PC-3 (cell line): ENCODE measurements at regions not wholly inside any gene's neighbourhood (a gene's known extent, or its start where the extent isn't known, plus 50 kb on each side); places are given as distances from the start of the nearest gene placed in this dataset.

ENCODE experiments used
- ATAC-seq: fragments of 200-7000 bp; cut with Tn5 transposase; 2 replicates; pipeline ENCODE4 v1.9.1; 2020; ENCODE audit warnings: mild to moderate bottlenecking, moderate library complexity
- BruUV-seq: library from RNA; stranded (reverse); fragments of 400-500 nt; replicated peaks from 2 replicates; lab custom pipeline; 2021; lab: Mats Ljungman, UMichigan
- CTCF ChIA-PET: fragments of 300-600 bp; sonication (Branson Sonifier 250); formaldehyde crosslinking; loops from one replicate; lab custom pipeline; 2022; ENCODE audit warnings: antibody characterized with exemption; lab: Charles Lee
- POLR2A ChIA-PET: fragments of 300-600 bp; sonication (Branson Sonifier 250); formaldehyde crosslinking; loops from one replicate; lab custom pipeline; 2022; ENCODE audit warnings: antibody characterized with exemption; ENCODE audit not compliant: unreplicated experiment; lab: Charles Lee
- DNase-seq: peaks from one replicate; pipeline ENCODE4 v3.0.0-alpha.2; 2015
- H2AFZ ChIP-seq: fragments of 300-600 bp; sonication (generic); 2 replicates; pipeline ENCODE4 v1.6.0; 2016; ENCODE audit warnings: antibody characterized with exemption, low read length
- H3F3A ChIP-seq: fragments of 300-600 bp; sonication (generic); one replicate; pipeline ENCODE4 v1.6.0; 2017; ENCODE audit warnings: antibody characterized with exemption, low read length, control low read depth, mild to moderate bottlenecking; ENCODE audit not compliant: unreplicated experiment
- H3K27ac ChIP-seq: fragments of 300-600 bp; sonication (generic); 2 replicates; pipeline ENCODE4 v1.5.1; 2016; ENCODE audit warnings: mild to moderate bottlenecking, low read length
- H3K27me3 ChIP-seq: fragments of 300-600 bp; sonication (generic); 2 replicates; pipeline ENCODE4 v1.6.1; 2016; ENCODE audit warnings: low read length, mixed read lengths
- H3K36me3 ChIP-seq: fragments of 300-600 bp; sonication (generic); 2 replicates; pipeline ENCODE4 v1.6.1; 2016; ENCODE audit warnings: low read depth, mixed run types, low read length, mixed read lengths
- H3K4me1 ChIP-seq: fragments of 300-600 bp; sonication (generic); 2 replicates; pipeline ENCODE4 v1.5.1; 2016; ENCODE audit warnings: low read length; ENCODE audit not compliant: insufficient read depth
- H3K4me2 ChIP-seq: fragments of 300-600 bp; sonication (generic); 2 replicates; pipeline ENCODE4 v1.6.0; 2016; ENCODE audit warnings: low read length
- H3K4me3 ChIP-seq: fragments of 300-600 bp; sonication (generic); 2 replicates; pipeline ENCODE4 v1.5.1; 2016; ENCODE audit warnings: mild to moderate bottlenecking, low read length, mixed read lengths
- H3K79me2 ChIP-seq: fragments of 300-600 bp; sonication (generic); 2 replicates; pipeline ENCODE4 v1.6.1; 2017; ENCODE audit warnings: low read length, mixed read lengths
- H3K9ac ChIP-seq: fragments of 300-600 bp; sonication (generic); 2 replicates; pipeline ENCODE4 v1.6.0; 2016; ENCODE audit warnings: mild to moderate bottlenecking, low read length
- H3K9me2 ChIP-seq: fragments of 300-600 bp; sonication (generic); replicated peaks from 2 replicates; pipeline ENCODE4 v1.6.1; 2016; ENCODE audit warnings: mixed run types, low read length, mixed read lengths
- H3K9me3 ChIP-seq: fragments of 300-600 bp; sonication (generic); 2 replicates; pipeline ENCODE4 v1.6.1; 2016; ENCODE audit warnings: low read length, mixed read lengths
- H4K20me1 ChIP-seq: fragments of 300-600 bp; sonication (generic); 2 replicates; pipeline ENCODE4 v1.6.1; 2016; ENCODE audit warnings: low read length, mixed read lengths
- EZH2 ChIP-seq: fragments of 300-600 bp; sonication (generic); IDR thresholded peaks from one replicate; pipeline ENCODE4 v1.6.1; 2017; ENCODE audit warnings: antibody characterized with exemption, mild to moderate bottlenecking, low read length; ENCODE audit not compliant: unreplicated experiment
- EZH2phosphoT487 ChIP-seq: fragments of 300-600 bp; sonication (generic); IDR thresholded peaks from 2 replicates; pipeline ENCODE4 v1.6.1; 2018; ENCODE audit warnings: mild to moderate bottlenecking, antibody characterized with exemption, low read length, borderline replicate concordance
- intact Hi-C: fragments of 100-400 bp; cut with micrococcal nuclease; formaldehyde crosslinking; loops from 2 replicates; pipeline ENCODE4 v1.9.0; 2023
- TF ChIP-seq, protein P1 (sequence below): fragments of 300-600 bp; sonication (generic); conservative IDR thresholded peaks from 2 replicates; pipeline ENCODE4 v1.5.1; 2017; ENCODE audit warnings: antibody characterized with exemption, low read depth, mild to moderate bottlenecking, low read length

DNA sequence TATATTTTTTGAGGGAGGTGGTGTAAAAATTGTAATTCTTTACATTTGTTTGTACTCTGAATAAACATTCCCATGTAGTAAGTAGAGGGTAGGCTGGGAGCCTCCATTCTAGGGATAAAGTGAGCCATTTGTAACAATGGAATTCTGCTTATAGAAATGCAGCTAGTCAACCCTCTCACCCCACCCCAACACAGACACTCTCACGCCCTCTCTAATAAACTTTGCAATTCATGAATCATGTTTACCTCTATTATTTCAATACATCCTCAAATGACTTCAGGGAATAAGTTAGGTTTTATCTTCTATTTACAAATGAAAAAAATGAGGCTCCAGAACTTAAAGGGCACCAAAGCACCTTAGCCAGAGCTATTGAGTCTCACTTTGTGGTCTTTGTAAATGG is 56.5 kb upstream of the PDZRN3 start:
- no TSS peak for BruUV-seq
- H3F3A ChIP-seq = no peaks in the 10 kb centered on the region
- H3K79me2 ChIP-seq = no peaks in the 10 kb centered on the region
- peaks cover 5% of the 10 kb centered on the region; the same call in 1 of the 2 replicates for H3K9me3 ChIP-seq
- no peak overlapping the region for H2AFZ ChIP-seq
- H4K20me1 ChIP-seq = no peaks in the 10 kb centered on the region
- intact Hi-C loops = no loop called here
- no peaks in the 10 kb centered on the region for H3K36me3 ChIP-seq
- CTCF ChIA-PET = no interaction called here
- no peak overlapping the region for H3K4me2 ChIP-seq
- no peaks in the 10 kb centered on the region for H3K4me1 ChIP-seq
- no peaks in the 10 kb centered on the region for H3K9me2 ChIP-seq
- no peaks in the 10 kb centered on the region for H3K27me3 ChIP-seq
- H3K9ac ChIP-seq = no peak overlapping the region
- DNase-seq (no peak), ATAC-seq (no peak)
- no peak overlapping the region for H3K27ac ChIP-seq
- TF ChIP-seq, protein P1, sequence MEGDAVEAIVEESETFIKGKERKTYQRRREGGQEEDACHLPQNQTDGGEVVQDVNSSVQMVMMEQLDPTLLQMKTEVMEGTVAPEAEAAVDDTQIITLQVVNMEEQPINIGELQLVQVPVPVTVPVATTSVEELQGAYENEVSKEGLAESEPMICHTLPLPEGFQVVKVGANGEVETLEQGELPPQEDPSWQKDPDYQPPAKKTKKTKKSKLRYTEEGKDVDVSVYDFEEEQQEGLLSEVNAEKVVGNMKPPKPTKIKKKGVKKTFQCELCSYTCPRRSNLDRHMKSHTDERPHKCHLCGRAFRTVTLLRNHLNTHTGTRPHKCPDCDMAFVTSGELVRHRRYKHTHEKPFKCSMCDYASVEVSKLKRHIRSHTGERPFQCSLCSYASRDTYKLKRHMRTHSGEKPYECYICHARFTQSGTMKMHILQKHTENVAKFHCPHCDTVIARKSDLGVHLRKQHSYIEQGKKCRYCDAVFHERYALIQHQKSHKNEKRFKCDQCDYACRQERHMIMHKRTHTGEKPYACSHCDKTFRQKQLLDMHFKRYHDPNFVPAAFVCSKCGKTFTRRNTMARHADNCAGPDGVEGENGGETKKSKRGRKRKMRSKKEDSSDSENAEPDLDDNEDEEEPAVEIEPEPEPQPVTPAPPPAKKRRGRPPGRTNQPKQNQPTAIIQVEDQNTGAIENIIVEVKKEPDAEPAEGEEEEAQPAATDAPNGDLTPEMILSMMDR = no peak
- TF ChIP-seq EZH2phosphoT487 (no peak), EZH2 (no peak)
- POLR2A ChIA-PET = no interaction called here
- H3K4me3 ChIP-seq = no peak overlapping the region

DNA sequence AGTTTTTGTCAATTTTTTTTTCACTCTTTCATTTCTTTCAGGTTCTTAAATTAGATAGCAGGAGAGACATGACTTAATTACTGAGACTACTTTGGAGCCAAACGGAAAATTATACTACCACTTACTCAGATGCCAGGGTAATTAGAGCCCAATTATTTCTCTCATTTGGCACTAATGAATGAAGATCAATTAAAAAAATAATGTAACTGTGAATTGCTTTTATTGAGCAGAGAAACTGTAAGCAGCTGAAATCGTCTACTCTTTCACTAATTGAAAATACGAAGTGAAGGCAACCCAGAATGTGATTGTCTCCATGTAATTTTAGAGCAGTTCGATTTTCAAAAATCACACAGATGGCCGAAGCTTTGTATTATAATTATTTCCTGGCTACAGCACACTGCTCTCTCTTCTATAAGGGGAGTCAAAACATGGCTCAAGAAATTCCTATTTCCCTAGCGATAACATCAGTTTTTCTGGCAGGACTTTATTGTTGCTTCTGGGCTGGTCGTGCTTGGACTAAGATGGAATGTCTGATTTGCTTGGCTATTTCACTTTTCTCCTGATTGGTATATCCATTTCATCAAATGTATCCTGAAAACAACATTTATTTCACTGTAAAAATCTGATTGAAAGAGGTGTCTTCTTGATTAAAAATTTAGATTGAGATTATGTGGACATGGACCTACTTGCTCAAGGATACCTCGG is 55.8 kb upstream of the PDZRN3 start:
- no peak overlapping the region for H3K9ac ChIP-seq
- TF ChIP-seq EZH2 = no peak
- intact Hi-C loops = no loop called here
- DNase-seq (no peak), ATAC-seq (no peak)
- H3K4me1 ChIP-seq = no peaks in the 10 kb centered on the region
- H3K4me2 ChIP-seq = no peak overlapping the region
- ChIA-PET POLR2A (no interaction called here), CTCF (no interaction called here)
- H3K36me3 ChIP-seq = no peaks in the 10 kb centered on the region
- no peaks in the 10 kb centered on the region for H3K9me2 ChIP-seq
- H3K27me3 ChIP-seq = no peaks in the 10 kb centered on the region
- no peaks in the 10 kb centered on the region for H3K79me2 ChIP-seq
- H3K9me3 ChIP-seq = peaks cover 5% of the 10 kb centered on the region; the same call in 1 of the 2 replicates
- H3K4me3 ChIP-seq = no peak overlapping the region
- H3F3A ChIP-seq = no peaks in the 10 kb centered on the region
- BruUV-seq = no TSS peak
- H2AFZ ChIP-seq = no peak overlapping the region
- H3K27ac ChIP-seq = no peak overlapping the region
- no peaks in the 10 kb centered on the region for H4K20me1 ChIP-seq

DNA sequence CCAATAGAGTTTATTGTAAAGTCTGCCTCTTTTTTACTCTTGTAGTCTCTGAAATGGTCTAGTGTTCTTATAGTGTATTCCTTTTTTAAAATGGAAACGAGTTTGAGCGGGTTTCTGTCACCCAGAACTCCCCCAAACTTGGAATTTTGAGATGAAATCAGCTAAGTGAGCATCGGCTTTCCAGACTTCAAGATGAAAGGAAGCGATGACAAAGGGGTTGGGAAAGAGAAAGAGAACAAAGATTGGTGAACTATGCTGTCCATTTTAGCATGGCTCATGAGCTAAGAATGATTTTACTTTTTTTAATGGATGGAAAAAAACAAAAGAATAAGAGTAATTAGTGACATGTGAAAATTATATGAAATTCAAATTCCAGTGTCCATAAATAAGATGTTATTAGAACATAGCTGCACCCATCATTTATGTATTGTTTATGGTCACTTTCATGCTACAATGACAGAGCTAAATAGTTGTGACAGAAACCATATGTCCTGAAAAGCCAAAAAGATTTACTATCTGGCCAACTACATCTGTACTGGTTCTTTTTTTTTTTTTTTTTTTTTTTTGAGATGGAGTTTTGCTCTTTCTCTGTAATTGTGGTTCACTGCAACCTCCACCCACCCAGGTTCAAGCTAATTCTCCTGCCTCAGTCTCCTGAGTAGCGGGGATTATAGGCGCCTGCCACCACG is 52.7 kb upstream of the PDZRN3 start:
- Histone ChIP-seq H3K4me2 (no peak overlapping the region), H3F3A (no peaks in the 10 kb centered on the region), H3K36me3 (no peaks in the 10 kb centered on the region), H2AFZ (no peak overlapping the region), H3K9me3 (peaks cover 19% of the 10 kb centered on the region), H3K79me2 (no peaks in the 10 kb centered on the region), H4K20me1 (no peaks in the 10 kb centered on the region), H3K27me3 (no peaks in the 10 kb centered on the region), H3K9me2 (no peaks in the 10 kb centered on the region), H3K4me3 (no peak overlapping the region), H3K27ac (no peak overlapping the region), H3K9ac (no peak overlapping the region), H3K4me1 (no peaks in the 10 kb centered on the region)
- DNase-seq = no peak
- no TSS peak for BruUV-seq
- ChIA-PET POLR2A (no interaction called here), CTCF (no interaction called here)
- no peak for ATAC-seq
- intact Hi-C loops = no loop called here
- TF ChIP-seq EZH2 (no peak), EZH2phosphoT487 (no peak)
- TF ChIP-seq, protein P1 = no peak
